Loucy (cell line): ENCODE measurements at regions not wholly inside any gene's neighbourhood (a gene's known extent, or its start where the extent isn't known, plus 50 kb on each side); places are given as distances from the start of the nearest gene placed in this dataset.

Experiments used
- H2AFZ ChIP-seq: fragments of 200-600 bp; sonication (generic); 2 replicates; pipeline ENCODE4 v1.6.0; 2016; ENCODE audit warnings: antibody characterized with exemption, mild to moderate bottlenecking, low read length, moderate library complexity
- H3F3A ChIP-seq: fragments of 200-600 bp; 2 replicates; pipeline ENCODE4 v1.6.0; 2016; ENCODE audit warnings: antibody characterized with exemption, low read depth, mild to moderate bottlenecking
- H3K27me3 ChIP-seq: fragments of 200-600 bp; sonication (generic); 2 replicates; pipeline ENCODE4 v1.6.1; 2014; ENCODE audit warnings: low read length, mild to moderate bottlenecking; ENCODE audit not compliant: insufficient read depth, poor library complexity, severe bottlenecking
- H3K36me3 ChIP-seq: fragments of 200-600 bp; sonication (generic); 2 replicates; pipeline ENCODE4 v1.6.1; 2016; ENCODE audit warnings: low read length; ENCODE audit not compliant: insufficient read depth
- H3K4me1 ChIP-seq: fragments of 200-600 bp; sonication (generic); 2 replicates; pipeline ENCODE4 v1.5.1; 2014; ENCODE audit warnings: low read length, mild to moderate bottlenecking; ENCODE audit not compliant: insufficient read depth, poor library complexity, severe bottlenecking
- H3K4me2 ChIP-seq: fragments of 200-600 bp; sonication (generic); 2 replicates; pipeline ENCODE4 v1.6.0; 2014; ENCODE audit warnings: antibody characterized with exemption, low read length, low read depth, mild to moderate bottlenecking; ENCODE audit not compliant: poor library complexity, severe bottlenecking
- H3K4me3 ChIP-seq: fragments of 200-600 bp; sonication (generic); 2 replicates; pipeline ENCODE4 v1.5.1; 2014; ENCODE audit warnings: low read length, mild to moderate bottlenecking, mixed read lengths; ENCODE audit not compliant: poor library complexity, severe bottlenecking
- H3K79me2 ChIP-seq: fragments of 200-600 bp; sonication (generic); 2 replicates; pipeline ENCODE4 v1.6.1; 2014; ENCODE audit warnings: low read length; ENCODE audit not compliant: insufficient read depth
- H3K9ac ChIP-seq: fragments of 200-600 bp; sonication (generic); 2 replicates; pipeline ENCODE4 v1.6.0; 2014; ENCODE audit warnings: mild to moderate bottlenecking, low read depth, low read length, moderate library complexity; ENCODE audit not compliant: poor library complexity, severe bottlenecking
- H3K9me2 ChIP-seq: fragments of 200-600 bp; sonication (generic); replicated peaks from 2 replicates; pipeline ENCODE4 v1.6.1; 2016; ENCODE audit warnings: low read depth, low read length, mixed read lengths
- H3K9me3 ChIP-seq: fragments of 200-600 bp; sonication (generic); 2 replicates; pipeline ENCODE4 v1.6.1; 2014; ENCODE audit warnings: mild to moderate bottlenecking, antibody characterized with exemption, low read length, low read depth; ENCODE audit not compliant: insufficient read depth
- H4K20me1 ChIP-seq: fragments of 200-600 bp; sonication (generic); 2 replicates; pipeline ENCODE4 v1.6.0; 2014; ENCODE audit warnings: antibody characterized with exemption, low read length, mild to moderate bottlenecking; ENCODE audit not compliant: insufficient read depth, poor library complexity, severe bottlenecking
- EZH2phosphoT487 ChIP-seq: fragments of 200-600 bp; IDR thresholded peaks from 2 replicates; pipeline ENCODE4 v1.6.1; 2018; ENCODE audit warnings: antibody characterized with exemption, mild to moderate bottlenecking, moderate library complexity, borderline replicate concordance
- TF ChIP-seq, protein P1 (sequence below): fragments of 200-600 bp; sonication (generic); conservative IDR thresholded peaks from 2 replicates; pipeline ENCODE4 v1.5.1; 2014; ENCODE audit warnings: mild to moderate bottlenecking, antibody characterized with exemption, low read length

DNA sequence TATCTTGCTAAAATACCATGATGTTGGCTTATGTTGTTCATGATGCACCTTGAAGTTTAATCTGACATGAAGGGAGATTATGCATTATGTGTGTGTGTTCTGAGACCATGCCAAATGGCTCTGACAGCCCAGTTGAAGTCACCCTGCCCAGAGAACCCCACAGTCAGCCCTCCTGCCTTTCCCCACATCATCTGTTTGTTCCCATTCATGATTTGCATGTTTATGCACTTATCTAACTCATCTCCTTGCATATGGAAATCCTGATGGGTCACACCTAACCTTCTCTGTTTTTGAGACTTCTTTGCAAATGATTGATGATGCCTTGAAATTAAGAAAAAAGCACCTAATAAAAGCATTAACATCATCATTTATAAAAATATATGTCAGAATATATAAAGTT is 752.2 kb downstream of the GALR1 start:
- Histone ChIP-seq H3K79me2 (no peaks in the 10 kb centered on the region), H3K9me3 (no peaks in the 10 kb centered on the region; the same call in 1 of the 2 replicates), H3K9ac (no peak overlapping the region), H3K4me1 (no peaks in the 10 kb centered on the region), H3K4me2 (no peak overlapping the region), H3K4me3 (no peak overlapping the region), H2AFZ (no peak overlapping the region), H3K27me3 (no peaks in the 10 kb centered on the region), H3K36me3 (no peaks in the 10 kb centered on the region), H3K9me2 (no peaks in the 10 kb centered on the region), H3F3A (no peaks in the 10 kb centered on the region), H4K20me1 (no peaks in the 10 kb centered on the region)
- TF ChIP-seq, protein P1, sequence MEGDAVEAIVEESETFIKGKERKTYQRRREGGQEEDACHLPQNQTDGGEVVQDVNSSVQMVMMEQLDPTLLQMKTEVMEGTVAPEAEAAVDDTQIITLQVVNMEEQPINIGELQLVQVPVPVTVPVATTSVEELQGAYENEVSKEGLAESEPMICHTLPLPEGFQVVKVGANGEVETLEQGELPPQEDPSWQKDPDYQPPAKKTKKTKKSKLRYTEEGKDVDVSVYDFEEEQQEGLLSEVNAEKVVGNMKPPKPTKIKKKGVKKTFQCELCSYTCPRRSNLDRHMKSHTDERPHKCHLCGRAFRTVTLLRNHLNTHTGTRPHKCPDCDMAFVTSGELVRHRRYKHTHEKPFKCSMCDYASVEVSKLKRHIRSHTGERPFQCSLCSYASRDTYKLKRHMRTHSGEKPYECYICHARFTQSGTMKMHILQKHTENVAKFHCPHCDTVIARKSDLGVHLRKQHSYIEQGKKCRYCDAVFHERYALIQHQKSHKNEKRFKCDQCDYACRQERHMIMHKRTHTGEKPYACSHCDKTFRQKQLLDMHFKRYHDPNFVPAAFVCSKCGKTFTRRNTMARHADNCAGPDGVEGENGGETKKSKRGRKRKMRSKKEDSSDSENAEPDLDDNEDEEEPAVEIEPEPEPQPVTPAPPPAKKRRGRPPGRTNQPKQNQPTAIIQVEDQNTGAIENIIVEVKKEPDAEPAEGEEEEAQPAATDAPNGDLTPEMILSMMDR = no peak
- TF ChIP-seq EZH2phosphoT487 = no peak

DNA sequence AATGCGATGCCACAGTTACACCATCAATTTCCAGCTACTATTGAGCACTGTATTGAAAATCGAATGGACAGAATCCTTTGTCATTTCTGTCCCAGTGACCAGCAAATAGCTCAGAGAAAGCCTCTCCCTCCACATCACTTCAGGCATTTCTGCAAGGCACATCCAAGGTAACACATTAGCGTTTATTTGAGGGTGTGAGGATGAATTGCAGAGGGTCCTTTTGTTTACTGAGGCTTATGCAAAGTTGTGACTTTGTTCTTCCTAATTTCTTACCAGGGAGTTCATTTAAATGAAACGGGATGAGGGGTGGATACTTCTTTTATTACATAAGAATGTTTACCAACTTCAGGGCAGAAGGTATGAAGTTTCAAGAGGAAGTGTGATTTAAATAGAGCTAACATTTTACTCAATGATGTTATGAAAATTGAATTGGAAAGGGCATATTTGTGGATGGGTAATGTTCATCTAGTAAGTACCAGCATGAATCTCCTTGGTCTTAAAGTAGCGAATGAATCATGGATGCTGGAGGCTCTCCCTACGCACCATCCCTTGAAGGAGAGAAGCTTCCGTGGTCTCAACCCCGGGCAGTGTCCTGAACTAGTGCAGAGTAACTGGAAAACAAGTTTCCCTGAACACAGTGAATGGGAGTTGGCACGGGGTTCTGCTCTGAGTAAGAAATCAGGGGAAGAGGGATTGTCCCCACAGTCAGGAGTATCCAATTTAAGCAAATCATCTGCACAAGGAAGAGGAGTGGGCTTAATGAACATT is 756.5 kb downstream of the GALR1 start:
- Histone ChIP-seq H3K4me1 (no peaks in the 10 kb centered on the region), H3K9me3 (no peaks in the 10 kb centered on the region; the same call in 1 of the 2 replicates), H2AFZ (no peak overlapping the region), H3K27me3 (no peaks in the 10 kb centered on the region), H3K36me3 (no peaks in the 10 kb centered on the region), H3K4me3 (no peak overlapping the region), H3K9ac (no peak overlapping the region), H3F3A (no peaks in the 10 kb centered on the region), H3K79me2 (no peaks in the 10 kb centered on the region), H4K20me1 (no peaks in the 10 kb centered on the region), H3K9me2 (no peaks in the 10 kb centered on the region), H3K4me2 (no peak overlapping the region)
- TF ChIP-seq EZH2phosphoT487 = no peak
- TF ChIP-seq, protein P1 = no peak

DNA sequence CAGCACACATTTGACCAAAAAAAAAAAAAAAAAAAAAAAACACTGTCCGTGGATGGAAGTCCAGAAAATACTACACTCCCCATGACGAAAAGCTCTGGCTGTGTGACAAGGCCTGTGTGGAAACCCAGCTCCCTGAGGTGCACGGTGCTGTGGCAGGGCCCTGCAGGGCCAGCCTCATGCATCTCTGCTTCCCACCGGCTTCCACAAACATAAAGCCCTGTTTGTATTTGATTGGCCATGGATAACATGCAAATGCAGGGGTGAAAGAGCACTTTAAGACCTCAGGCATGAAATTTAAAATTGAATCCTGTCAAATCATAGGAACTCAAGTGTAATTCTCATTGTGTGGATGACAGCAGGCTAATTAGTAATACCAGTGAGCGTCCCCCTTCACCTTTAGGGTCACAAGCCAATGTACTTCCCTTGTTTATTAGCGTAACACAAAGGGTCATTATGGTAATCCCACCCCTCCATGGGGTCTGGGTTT is 757.2 kb downstream of the GALR1 start:
- H3K27me3 ChIP-seq = no peaks in the 10 kb centered on the region
- no peaks in the 10 kb centered on the region for H4K20me1 ChIP-seq
- no peak overlapping the region for H2AFZ ChIP-seq
- no peaks in the 10 kb centered on the region for H3K4me1 ChIP-seq
- no peaks in the 10 kb centered on the region for H3F3A ChIP-seq
- no peak overlapping the region for H3K9ac ChIP-seq
- no peak overlapping the region for H3K4me3 ChIP-seq
- no peak overlapping the region for H3K4me2 ChIP-seq
- no peaks in the 10 kb centered on the region for H3K79me2 ChIP-seq
- TF ChIP-seq EZH2phosphoT487 = no peak
- TF ChIP-seq, protein P1 = no peak
- no peaks in the 10 kb centered on the region for H3K9me2 ChIP-seq
- no peaks in the 10 kb centered on the region for H3K36me3 ChIP-seq
- H3K9me3 ChIP-seq = no peaks in the 10 kb centered on the region; the same call in 1 of the 2 replicates
